Glutamatergic neuron (in vitro differentiated cells): ENCODE measurements at regions not wholly inside any gene's neighbourhood (a gene's known extent, or its start where the extent isn't known, plus 50 kb on each side); places are given as distances from the start of the nearest gene placed in this dataset.

ENCODE experiments used
- DNase-seq: peaks from one replicate; pipeline ENCODE4 v3.0.0; 2022
- H3K27ac Mint-ChIP-seq: one replicate; pipeline ENCODE4 v1.8.0; 2020; ENCODE audit warnings: mild to moderate bottlenecking, mixed read lengths, inconsistent platforms; ENCODE audit not compliant: unreplicated experiment
- H3K27me3 Mint-ChIP-seq: one replicate; pipeline ENCODE4 v1.8.0; 2020; ENCODE audit warnings: mild to moderate bottlenecking, moderate library complexity, mixed read lengths, inconsistent platforms; ENCODE audit not compliant: unreplicated experiment
- H3K36me3 Mint-ChIP-seq: one replicate; pipeline ENCODE4 v1.8.0; 2020; ENCODE audit warnings: mild to moderate bottlenecking, mixed read lengths, inconsistent platforms; ENCODE audit not compliant: unreplicated experiment
- H3K4me1 Mint-ChIP-seq: one replicate; pipeline ENCODE4 v1.8.0; 2020; ENCODE audit warnings: mild to moderate bottlenecking, low read depth, mixed read lengths, inconsistent platforms; ENCODE audit not compliant: unreplicated experiment
- H3K4me3 Mint-ChIP-seq: one replicate; pipeline ENCODE4 v1.8.0; 2020; ENCODE audit warnings: mild to moderate bottlenecking, mixed read lengths, inconsistent platforms; ENCODE audit not compliant: unreplicated experiment
- H3K9me3 Mint-ChIP-seq: one replicate; pipeline ENCODE4 v1.8.0; 2020; ENCODE audit warnings: mild to moderate bottlenecking, moderate library complexity, mixed read lengths, inconsistent platforms; ENCODE audit not compliant: unreplicated experiment
- CTCF ChIP-seq: fragments of 200-600 bp; sonication (generic); IDR thresholded peaks from one replicate; pipeline ENCODE4 v1.5.0; 2021; ENCODE audit not compliant: partially characterized antibody, unreplicated experiment

GRCh38 chr9:99606296-99606695 lies 215.4 kb upstream of the NR4A3 start:
- Mint-ChIP-seq H3K4me1 (no peaks in the 10 kb centered on the region), H3K36me3 (no peaks in the 10 kb centered on the region), H3K27me3 (peaks cover 4% of the 10 kb centered on the region), H3K4me3 (no peak overlapping the region), H3K9me3 (no peaks in the 10 kb centered on the region), H3K27ac (no peak overlapping the region)
- TF ChIP-seq CTCF: no peak
- DNase-seq: no peak

- Mint-ChIP-seq H3K9me3 (no peaks in the 10 kb centered on the region), H3K4me1 (no peaks in the 10 kb centered on the region), H3K36me3 (no peaks in the 10 kb centered on the region), H3K27me3 (peaks cover 4% of the 10 kb centered on the region), H3K27ac (no peak overlapping the region), H3K4me3 (no peak overlapping the region)
- peak; percentile 19 for DNase-seq
- TF ChIP-seq CTCF: no peak
These were observed 214.7 kb upstream of the NR4A3 start for GRCh38 chr9:99606957-99607356.

- H3K36me3 Mint-ChIP-seq: no peaks in the 10 kb centered on the region
- no peak for TF ChIP-seq CTCF
- no peak overlapping the region for H3K4me3 Mint-ChIP-seq
- no peak overlapping the region for H3K27ac Mint-ChIP-seq
- no peaks in the 10 kb centered on the region for H3K9me3 Mint-ChIP-seq
- DNase-seq: no peak
- no peaks in the 10 kb centered on the region for H3K27me3 Mint-ChIP-seq
- H3K4me1 Mint-ChIP-seq: no peaks in the 10 kb centered on the region
These were observed 213.7 kb upstream of the NR4A3 start for GRCh38 chr9:99607842-99608448.

GRCh38 chr9:99614341-99614740 lies 207.3 kb upstream of the NR4A3 start:
- Mint-ChIP-seq H3K36me3 (no peaks in the 10 kb centered on the region), H3K27me3 (no peaks in the 10 kb centered on the region), H3K9me3 (no peaks in the 10 kb centered on the region), H3K27ac (no peak overlapping the region), H3K4me3 (no peak overlapping the region), H3K4me1 (no peaks in the 10 kb centered on the region)
- no peak for DNase-seq
- no peak for TF ChIP-seq CTCF

GRCh38 chr9:99621040-99621439 lies 200.6 kb upstream of the NR4A3 start:
- no peaks in the 10 kb centered on the region for H3K4me1 Mint-ChIP-seq
- H3K27ac Mint-ChIP-seq: no peak overlapping the region
- H3K9me3 Mint-ChIP-seq: no peaks in the 10 kb centered on the region
- no peaks in the 10 kb centered on the region for H3K36me3 Mint-ChIP-seq
- no peak overlapping the region for H3K4me3 Mint-ChIP-seq
- H3K27me3 Mint-ChIP-seq: no peaks in the 10 kb centered on the region
- DNase-seq: no peak
- no peak for TF ChIP-seq CTCF
